Spinal cord (tissue), 9 donors: ENCODE measurements at regions not wholly inside any gene's neighbourhood (a gene's known extent, or its start where the extent isn't known, plus 50 kb on each side); places are given as distances from the start of the nearest gene placed in this dataset.
"Not testable (repeated sequence)": the region's sequence is repeated elsewhere in the genome, so short reads cannot be mapped to it uniquely, and the experiment has no call there.

Source experiments
- DNase-seq, 6 donors: peaks; one replicate each; pipeline versions ENCODE4 v3.0.0 to v3.0.0-alpha.2; 2013 to 2015; ENCODE audit warnings: low spot score in 6 of 6, low read depth in 4 of 6
- H3K27ac ChIP-seq: one replicate; pipeline ENCODE4 v1.5.1; 2013; ENCODE audit warnings: low read depth, low read length, control low read depth
- H3K27me3 ChIP-seq: one replicate; pipeline ENCODE4 v1.6.1; 2013; ENCODE audit warnings: low read length; ENCODE audit not compliant: control insufficient read depth, insufficient read depth
- H3K36me3 ChIP-seq: one replicate; pipeline ENCODE4 v1.6.1; 2013; ENCODE audit warnings: low read length; ENCODE audit not compliant: control insufficient read depth, insufficient read depth
- H3K4me1 ChIP-seq: one replicate; pipeline ENCODE4 v1.6.1; 2013; ENCODE audit warnings: low read length; ENCODE audit not compliant: control insufficient read depth, insufficient read depth
- H3K4me3 ChIP-seq: one replicate; pipeline ENCODE4 v1.5.1; 2013; ENCODE audit warnings: low read depth, low read length, control low read depth
- H3K9me3 ChIP-seq: one replicate; pipeline ENCODE4 v1.6.1; 2013; ENCODE audit warnings: low read length; ENCODE audit not compliant: control insufficient read depth, insufficient read depth
- WGBS: methylation state at CpG from one replicate; pipeline ENCODE4 v1.1.5; 2013; ENCODE audit warnings: missing lambda C conversion rate; ENCODE audit not compliant: insufficient coverage; 5-methylcytosine and 5-hydroxymethylcytosine counted together
- donor health status: healthy.

GRCh38 chr9:27828908-27829307 lies 255.6 kb upstream of the C9orf72 start:
- peak in 1 of 6 donors; percentile 17 for DNase-seq

GRCh38 chr9:27829621-27830020 lies 256.3 kb upstream of the C9orf72 start:
- H3K4me1 ChIP-seq = no peaks in the 10 kb centered on the region
- DNase-seq = no peak
- H3K4me3 ChIP-seq = no peak overlapping the region
- H3K27ac ChIP-seq = no peak overlapping the region
- no peaks in the 10 kb centered on the region for H3K27me3 ChIP-seq
- no peaks in the 10 kb centered on the region for H3K9me3 ChIP-seq
- no peaks in the 10 kb centered on the region for H3K36me3 ChIP-seq
- 40% methylated on average over 1 of the region's 1 CpG for WGBS

More at GRCh38 chr9:27828908-27829307, 255.6 kb upstream of the C9orf72 start:
- no peaks in the 10 kb centered on the region for H3K36me3 ChIP-seq
- 93% methylated on average over 2 of the region's 4 CpGs for WGBS
- H3K27ac ChIP-seq = no peak overlapping the region
- H3K4me3 ChIP-seq = no peak overlapping the region
- H3K9me3 ChIP-seq = no peaks in the 10 kb centered on the region
- no peaks in the 10 kb centered on the region for H3K4me1 ChIP-seq
- H3K27me3 ChIP-seq = no peaks in the 10 kb centered on the region

DNA sequence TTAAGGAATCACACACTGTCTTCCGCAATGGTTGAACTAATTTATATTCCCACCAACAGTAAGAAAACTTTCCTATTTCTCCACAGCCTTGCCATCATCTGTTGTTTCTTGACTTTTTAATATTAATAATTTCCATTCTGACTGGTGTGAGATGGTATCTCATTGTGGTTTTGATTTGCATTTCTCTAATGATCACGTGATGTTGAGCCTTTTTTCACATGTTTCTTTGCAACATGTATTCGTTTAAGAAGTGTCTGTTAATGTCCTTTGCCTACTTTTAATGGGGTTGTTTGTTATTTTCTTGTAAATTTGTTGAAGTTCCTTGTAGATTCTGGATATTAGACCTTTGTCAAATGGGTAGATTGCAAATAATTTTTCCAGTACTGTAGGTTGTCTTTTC lies 258.8 kb upstream of the C9orf72 start:
- not testable (repeated sequence) for H3K4me1 ChIP-seq, H3K27me3 ChIP-seq, H3K4me3 ChIP-seq, H3K9me3 ChIP-seq, H3K36me3 ChIP-seq, H3K27ac ChIP-seq, DNase-seq
- no CpG with 5 or more reads among the region's 3 CpGs for WGBS

GRCh38 chr9:27835286-27835685 lies 262.0 kb upstream of the C9orf72 start:
- no peaks in the 10 kb centered on the region for H3K9me3 ChIP-seq
- H3K4me3 ChIP-seq = no peak overlapping the region
- H3K27me3 ChIP-seq = no peaks in the 10 kb centered on the region
- DNase-seq = no peak
- no peaks in the 10 kb centered on the region for H3K36me3 ChIP-seq
- no peaks in the 10 kb centered on the region for H3K4me1 ChIP-seq
- 100% methylated on average over 1 of the region's 3 CpGs for WGBS
- no peak overlapping the region for H3K27ac ChIP-seq

DNA sequence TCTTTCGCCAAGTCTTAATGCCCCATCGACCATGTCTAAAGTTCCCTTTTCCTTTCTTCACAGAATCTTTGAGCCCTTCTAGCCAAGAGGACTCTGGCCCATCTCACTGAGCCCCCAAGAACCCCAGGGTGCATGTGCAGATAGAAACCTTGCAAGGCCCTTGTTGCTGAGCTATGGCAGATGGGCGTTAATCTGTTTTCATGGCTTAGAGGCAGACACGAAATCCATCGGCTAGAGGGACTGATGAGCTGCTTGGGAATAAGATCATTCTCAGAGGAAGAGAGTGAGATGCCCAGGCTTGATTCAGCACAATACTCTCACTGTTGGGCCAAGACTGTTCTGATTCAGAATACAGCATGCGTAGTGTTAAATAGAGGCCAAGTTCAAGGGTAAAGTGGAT lies 262.5 kb upstream of the C9orf72 start:
- Histone ChIP-seq H3K4me1 (no peaks in the 10 kb centered on the region), H3K27ac (no peak overlapping the region), H3K36me3 (no peaks in the 10 kb centered on the region), H3K9me3 (no peaks in the 10 kb centered on the region), H3K4me3 (no peak overlapping the region), H3K27me3 (no peaks in the 10 kb centered on the region)
- WGBS = 66% methylated on average over 5 of the region's 6 CpGs
- no peak for DNase-seq

DNA sequence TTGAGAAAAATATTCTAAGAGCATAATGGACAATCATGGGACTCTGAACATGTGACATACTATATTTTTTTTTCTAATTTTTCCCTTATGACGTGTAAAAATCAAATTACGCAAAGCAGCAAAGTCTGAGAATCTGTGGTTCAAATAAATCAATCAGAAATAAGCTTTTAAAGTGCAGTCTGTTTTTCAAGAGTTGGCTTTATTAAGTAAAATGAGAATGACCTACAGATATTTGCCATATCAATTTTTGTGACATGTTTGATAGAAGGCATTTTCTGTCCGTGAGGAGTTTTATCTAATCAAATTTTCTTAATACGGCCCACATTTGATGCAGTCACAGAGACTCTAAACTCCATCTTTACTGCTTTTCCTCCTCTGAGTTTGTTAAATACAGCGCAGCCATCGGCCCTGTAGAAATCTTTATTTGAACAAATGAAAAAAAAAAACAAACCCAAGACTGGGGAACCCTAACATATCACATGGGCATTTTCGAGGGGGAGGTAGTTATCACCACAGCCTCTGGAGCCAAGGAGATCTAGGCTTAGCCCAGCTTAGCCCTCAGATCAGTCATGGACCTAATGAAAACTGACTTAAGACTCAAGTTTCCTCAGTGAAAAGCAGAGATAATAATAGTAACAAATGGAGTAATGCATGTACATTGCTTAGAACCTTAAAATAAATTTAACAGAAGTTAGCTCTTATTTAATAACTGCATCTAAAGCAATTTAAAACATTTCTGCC lies 263.6 kb upstream of the C9orf72 start:
- no peak for DNase-seq
- H3K27ac ChIP-seq = no peak overlapping the region
- no peaks in the 10 kb centered on the region for H3K36me3 ChIP-seq
- no peaks in the 10 kb centered on the region for H3K9me3 ChIP-seq
- no peak overlapping the region for H3K4me3 ChIP-seq
- H3K27me3 ChIP-seq = no peaks in the 10 kb centered on the region
- 100% methylated on average over 1 of the region's 7 CpGs for WGBS
- no peaks in the 10 kb centered on the region for H3K4me1 ChIP-seq

- no peak for DNase-seq
- no peaks in the 10 kb centered on the region for H3K4me1 ChIP-seq
- no peaks in the 10 kb centered on the region for H3K36me3 ChIP-seq
- no peaks in the 10 kb centered on the region for H3K9me3 ChIP-seq
- H3K27me3 ChIP-seq = no peaks in the 10 kb centered on the region
- 97% methylated on average over 3 of the region's 3 CpGs for WGBS
- H3K4me3 ChIP-seq = no peak overlapping the region
- H3K27ac ChIP-seq = no peak overlapping the region
Observed at GRCh38 chr9:27838876-27839275, 265.6 kb upstream of the C9orf72 start.

- not testable (repeated sequence) for H3K27ac ChIP-seq, H3K4me1 ChIP-seq, DNase-seq, H3K4me3 ChIP-seq, H3K27me3 ChIP-seq, H3K9me3 ChIP-seq, H3K36me3 ChIP-seq
- no CpG with 5 or more reads among the region's 1 CpG for WGBS
Observed at GRCh38 chr9:27839767-27840166, 266.5 kb upstream of the C9orf72 start.

DNA sequence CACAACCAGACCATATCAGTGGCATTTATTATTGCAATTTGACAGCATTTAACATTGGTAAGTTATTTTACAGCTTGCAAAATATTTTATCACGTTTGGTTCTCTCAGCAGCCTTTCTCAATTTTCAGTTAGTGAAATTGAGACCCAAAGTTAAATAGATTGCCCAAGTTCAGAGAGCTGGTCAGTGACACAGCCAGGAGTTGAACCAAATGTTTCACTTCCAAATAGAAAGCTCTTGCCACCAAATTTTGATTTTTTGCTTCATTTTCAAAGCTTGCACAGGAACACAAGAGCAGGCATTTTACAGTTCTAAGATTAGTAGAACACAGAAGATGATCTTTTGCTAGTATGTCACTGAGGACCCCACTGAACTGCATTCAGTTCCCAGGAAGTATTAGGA lies 271.5 kb upstream of the C9orf72 start:
- no peaks in the 10 kb centered on the region for H3K9me3 ChIP-seq
- H3K27me3 ChIP-seq = no peaks in the 10 kb centered on the region
- no peak overlapping the region for H3K4me3 ChIP-seq
- no peak overlapping the region for H3K27ac ChIP-seq
- DNase-seq = no peak
- H3K36me3 ChIP-seq = no peaks in the 10 kb centered on the region
- no peaks in the 10 kb centered on the region for H3K4me1 ChIP-seq
- no CpG with 5 or more reads among the region's 1 CpG for WGBS

DNA sequence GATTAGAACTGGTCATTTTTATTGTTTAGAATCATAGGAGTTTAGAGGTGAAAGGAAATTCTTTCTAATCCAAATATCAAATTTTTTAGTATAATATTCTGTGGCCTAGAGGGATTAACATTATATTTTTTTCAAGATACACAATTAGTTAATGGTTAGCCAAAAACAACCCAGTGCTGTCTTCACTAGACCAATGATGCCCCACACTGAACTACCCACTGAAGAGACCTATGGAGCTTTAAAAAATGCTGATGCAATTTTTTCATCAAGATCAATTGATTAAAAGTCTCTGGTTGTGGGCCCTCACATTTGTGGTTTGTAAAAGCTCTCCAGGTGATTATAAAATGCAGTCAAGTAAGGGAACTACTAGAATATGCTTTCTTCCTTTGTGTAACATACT lies 274.1 kb upstream of the C9orf72 start:
- no peaks in the 10 kb centered on the region for H3K27me3 ChIP-seq
- no peaks in the 10 kb centered on the region for H3K36me3 ChIP-seq
- no peak overlapping the region for H3K4me3 ChIP-seq
- H3K4me1 ChIP-seq = no peaks in the 10 kb centered on the region
- H3K27ac ChIP-seq = no peak overlapping the region
- peak in 1 of 6 donors; percentile 12 for DNase-seq
- no peaks in the 10 kb centered on the region for H3K9me3 ChIP-seq
